Naive thymus-derived CD4-positive, alpha-beta T cell (primary cell): ENCODE measurements at regions not wholly inside any gene's neighbourhood (a gene's known extent, or its start where the extent isn't known, plus 50 kb on each side); places are given as distances from the start of the nearest gene placed in this dataset.

ENCODE experiments used
- ATAC-seq: fragments of 150-1000 bp; cut with Tn5 transposase; 2 replicates; pipeline ENCODE4 v1.10.0; 2021; ENCODE audit warnings: mild to moderate bottlenecking, moderate library complexity
- CTCF ChIA-PET: fragments of 350-600 bp; sonication (Branson Sonifier 250); formaldehyde crosslinking; loops from one replicate; lab custom pipeline; 2021; ENCODE audit warnings: antibody characterized with exemption; lab: Charles Lee
- POLR2A ChIA-PET: fragments of 350-600 bp; sonication (Branson Sonifier 250); formaldehyde crosslinking; loops from one replicate; lab custom pipeline; 2021; ENCODE audit warnings: antibody characterized with exemption, inconsistent platforms; lab: Charles Lee
- DNase-seq, 9 donors: peaks; one replicate each; pipeline versions ENCODE4 v3.0.0 to v3.0.0-alpha.2; 2020 to 2022; ENCODE audit warnings: mixed read lengths in 1 of 9
- H3K27ac ChIP-seq: one replicate; pipeline ENCODE4 v1.7.0; 2013; ENCODE audit warnings: mild to moderate bottlenecking, low read depth, low read length, moderate library complexity
- H3K27me3 ChIP-seq, 2 donors: one replicate each; pipeline ENCODE4 v1.7.0; 2013; ENCODE audit warnings: low read length in 2 of 2, mild to moderate bottlenecking in 2 of 2, moderate library complexity in 2 of 2; ENCODE audit not compliant: control insufficient read depth in 2 of 2, insufficient read depth in 2 of 2
- H3K36me3 ChIP-seq, 3 experiments: 1 replicate in 2 of 3; 2 replicates in 1 of 3; pipeline ENCODE4 v1.7.0; 2013; ENCODE audit warnings: low read length in 3 of 3, mild to moderate bottlenecking in 3 of 3, moderate library complexity in 1 of 3; ENCODE audit not compliant: insufficient read depth in 3 of 3, control insufficient read depth in 2 of 3
- H3K4me1 ChIP-seq, 2 donors: one replicate each; pipeline ENCODE4 v1.7.0; 2013; ENCODE audit warnings: low read length in 2 of 2, mild to moderate bottlenecking in 2 of 2, moderate library complexity in 1 of 2; ENCODE audit not compliant: control insufficient read depth in 2 of 2, insufficient read depth in 2 of 2
- H3K4me3 ChIP-seq: 2 replicates; pipeline ENCODE4 v1.7.0; 2013; ENCODE audit warnings: mild to moderate bottlenecking, low read length
- H3K9me3 ChIP-seq, 3 experiments: 1 replicate in 2 of 3; 2 replicates in 1 of 3; pipeline ENCODE4 v1.7.0; 2013; ENCODE audit warnings: low read length in 3 of 3; ENCODE audit not compliant: control insufficient read depth in 2 of 3
- H3K27ac Mint-ChIP-seq, 9 donors: one replicate each; pipeline ENCODE4 v1.8.0; 2020 to 2022; ENCODE audit warnings: mixed read lengths in 9 of 9, mild to moderate bottlenecking in 8 of 9, moderate library complexity in 5 of 9, inconsistent platforms in 2 of 9
- H3K27me3 Mint-ChIP-seq, 5 donors: one replicate each; pipeline ENCODE4 v1.8.0; 2021 to 2022; ENCODE audit warnings: mixed read lengths in 5 of 5, mild to moderate bottlenecking in 1 of 5
- H3K36me3 Mint-ChIP-seq, 5 donors: one replicate each; pipeline ENCODE4 v1.8.0; 2020 to 2022; ENCODE audit warnings: mixed read lengths in 5 of 5, mild to moderate bottlenecking in 3 of 5, inconsistent platforms in 1 of 5
- H3K4me1 Mint-ChIP-seq, 7 donors: one replicate each; pipeline ENCODE4 v1.8.0; 2020 to 2022; ENCODE audit warnings: mixed read lengths in 7 of 7, mild to moderate bottlenecking in 3 of 7, inconsistent platforms in 1 of 7
- H3K4me3 Mint-ChIP-seq, 10 donors: one replicate each; pipeline ENCODE4 v1.8.0; 2020 to 2022; ENCODE audit warnings: mild to moderate bottlenecking in 10 of 10, mixed read lengths in 10 of 10, moderate library complexity in 6 of 10, inconsistent platforms in 2 of 10
- H3K9me3 Mint-ChIP-seq, 11 donors: one replicate each; pipeline ENCODE4 v1.8.0; 2020 to 2022; ENCODE audit warnings: mixed read lengths in 11 of 11, mild to moderate bottlenecking in 4 of 11, inconsistent platforms in 1 of 11, moderate library complexity in 1 of 11
- intact Hi-C, 2 donors: fragments of 100-400 bp; cut with micrococcal nuclease; formaldehyde crosslinking; loops; one replicate each; pipeline ENCODE4 v1.15.1; 2023

DNA sequence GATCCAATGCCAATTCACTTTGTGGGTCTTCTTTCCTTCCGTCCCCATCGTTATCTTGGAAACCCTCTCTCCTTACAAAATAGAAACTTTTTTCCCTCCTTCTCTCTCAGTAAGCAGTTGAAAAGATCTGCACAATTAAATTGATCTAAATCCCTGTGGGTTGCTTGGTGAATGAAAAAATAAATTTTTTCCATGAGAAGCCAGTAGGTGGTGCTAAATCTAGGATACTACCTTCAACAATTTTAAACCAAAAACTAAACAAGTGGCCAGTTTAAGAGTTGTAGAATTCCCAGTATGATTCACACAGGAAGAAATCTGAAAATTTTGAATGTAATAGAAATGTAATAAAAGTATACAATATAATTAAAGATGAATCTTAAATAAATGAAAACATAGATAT lies 990.3 kb upstream of the ZNF722 start:
- Histone ChIP-seq H3K4me1 (no peaks in the 10 kb centered on the region), H3K27ac (no peak overlapping the region), H3K27me3 (no peaks in the 10 kb centered on the region), H3K36me3 (no peaks in the 10 kb centered on the region), H3K9me3 (no peaks in the 10 kb centered on the region), H3K4me3 (no peak overlapping the region)
- H3K4me3 Mint-ChIP-seq: no peak overlapping the region
- DNase-seq (no peak), ATAC-seq (no peak)
- no peak overlapping the region for H3K27ac Mint-ChIP-seq
- ChIA-PET POLR2A (no interaction called here), CTCF (interaction anchor here (0.6 kb wide), 1 partner anchor 36 kb away, joined by 3 read pairs; no protein-coding TSS in a partner anchor)
- H3K36me3 Mint-ChIP-seq: peaks cover 0 to 5% (median 0%) of the 10 kb centered on the region in 5 donors
- intact Hi-C loops: loop anchor here (2.0 to 10.0 kb wide), 2 partner anchors 1610 to 1616 kb away; no protein-coding TSS in a partner anchor
- H3K27me3 Mint-ChIP-seq: no peaks in the 10 kb centered on the region
- no peaks in the 10 kb centered on the region for H3K4me1 Mint-ChIP-seq
- H3K9me3 Mint-ChIP-seq: peaks cover 5 to 24% (median 9%) of the 10 kb centered on the region in 11 donors

DNA sequence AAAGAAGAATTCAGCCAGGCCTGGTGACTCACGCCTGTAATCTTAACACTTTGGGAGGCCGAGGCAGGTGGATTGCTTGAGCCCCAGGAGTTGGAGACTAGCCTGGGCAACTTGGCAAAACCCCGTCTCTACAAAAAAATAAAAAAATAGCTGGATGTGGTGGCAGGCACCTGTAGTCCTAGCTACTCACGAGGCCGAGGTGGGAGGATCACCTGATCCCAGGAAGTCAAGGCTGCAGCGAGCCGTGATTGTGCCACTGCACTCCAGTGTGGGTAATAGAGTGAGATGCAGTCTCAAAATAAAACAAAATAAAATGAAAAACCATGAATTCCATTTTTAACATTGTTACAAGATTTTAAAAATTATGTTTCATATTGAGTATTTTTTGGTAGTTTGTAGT lies 988.9 kb upstream of the ZNF722 start:
- H3K9me3 ChIP-seq: peaks cover 0 to 7% (median 0%) of the 10 kb centered on the region in 3 experiments
- no peak for DNase-seq

DNA sequence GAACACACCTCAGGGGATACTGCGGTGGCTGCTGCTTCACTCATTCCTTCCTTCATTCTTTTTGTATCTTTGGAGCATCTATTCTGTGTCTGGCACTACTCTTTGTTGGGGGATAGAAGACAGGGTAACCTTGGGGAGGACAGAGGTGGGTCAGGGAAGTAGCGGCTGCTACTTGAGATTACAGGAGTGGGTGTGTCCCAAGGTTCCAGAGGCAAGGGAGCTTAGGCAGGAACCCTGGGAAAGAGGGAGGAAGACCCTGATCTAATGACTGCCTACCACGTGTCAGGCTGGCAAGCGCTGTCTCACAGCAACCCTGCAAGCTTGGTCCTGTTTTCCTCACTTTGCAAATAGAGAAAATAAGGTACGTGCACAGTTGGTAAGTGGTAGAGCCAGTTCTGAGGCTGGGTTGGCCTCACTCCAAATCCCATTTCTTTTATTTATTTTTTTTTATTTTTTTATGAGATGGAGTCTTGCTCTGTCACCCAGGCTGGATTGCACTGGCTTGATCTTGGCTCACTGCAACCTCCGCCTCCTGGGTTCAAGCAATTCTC lies 985.9 kb upstream of the ZNF722 start:
- H3K9me3 Mint-ChIP-seq: peaks cover 5 to 41% (median 19%) of the 10 kb centered on the region in 11 donors
- peaks cover 0 to 7% (median 0%) of the 10 kb centered on the region in 5 donors for H3K36me3 Mint-ChIP-seq
- ChIA-PET CTCF (no interaction called here), POLR2A (no interaction called here)
- Histone ChIP-seq H3K27me3 (no peaks in the 10 kb centered on the region), H3K4me3 (no peak overlapping the region), H3K27ac (no peak overlapping the region), H3K9me3 (peaks cover 0 to 7% (median 0%) of the 10 kb centered on the region in 3 experiments), H3K36me3 (no peaks in the 10 kb centered on the region), H3K4me1 (no peaks in the 10 kb centered on the region)
- H3K4me3 Mint-ChIP-seq: no peak overlapping the region
- ATAC-seq: no peak
- H3K27ac Mint-ChIP-seq: no peak overlapping the region
- intact Hi-C loops: no loop called here
- H3K4me1 Mint-ChIP-seq: no peaks in the 10 kb centered on the region
- no peak for DNase-seq
- no peaks in the 10 kb centered on the region for H3K27me3 Mint-ChIP-seq

More for the DNA sequence above, 988.9 kb upstream of the ZNF722 start:
- no peaks in the 10 kb centered on the region for H3K36me3 ChIP-seq
- CTCF ChIA-PET: no interaction called here
- no peaks in the 10 kb centered on the region for H3K4me1 ChIP-seq
- H3K4me1 Mint-ChIP-seq: no peaks in the 10 kb centered on the region
- H3K9me3 Mint-ChIP-seq: peaks cover 5 to 29% (median 13%) of the 10 kb centered on the region in 11 donors
- H3K27me3 ChIP-seq: no peaks in the 10 kb centered on the region
- intact Hi-C loops: loop anchor here (2.0 to 10.0 kb wide), 2 partner anchors 1609 to 1615 kb away; no protein-coding TSS in a partner anchor
- POLR2A ChIA-PET: no interaction called here
- H3K4me3 Mint-ChIP-seq: no peak overlapping the region
- H3K27ac ChIP-seq: no peak overlapping the region
- H3K4me3 ChIP-seq: no peak overlapping the region
- ATAC-seq: no peak
- peaks cover 0 to 5% (median 0%) of the 10 kb centered on the region in 5 donors for H3K36me3 Mint-ChIP-seq
- H3K27ac Mint-ChIP-seq: no peak overlapping the region
- no peaks in the 10 kb centered on the region for H3K27me3 Mint-ChIP-seq

- DNase-seq: no peak
Measured at GRCh38 chr7:63014792-63015191, 983.9 kb upstream of the ZNF722 start.

GRCh38 chr7:63023182-63023787 lies 975.4 kb upstream of the ZNF722 start:
- Mint-ChIP-seq H3K27me3 (no peaks in the 10 kb centered on the region), H3K36me3 (peaks cover 0 to 9% (median 0%) of the 10 kb centered on the region in 5 donors), H3K4me3 (no peak overlapping the region), H3K27ac (no peak overlapping the region), H3K9me3 (peaks cover 6 to 49% (median 16%) of the 10 kb centered on the region in 11 donors), H3K4me1 (no peaks in the 10 kb centered on the region)
- DNase-seq (no peak), ATAC-seq (no peak)
- H3K4me3 ChIP-seq: no peak overlapping the region
- CTCF ChIA-PET: no interaction called here
- H3K9me3 ChIP-seq: peaks cover 0 to under 1% (median 0%) of the 10 kb centered on the region in 3 experiments
- intact Hi-C loops: no loop called here
- no peak overlapping the region for H3K27ac ChIP-seq
- no peaks in the 10 kb centered on the region for H3K4me1 ChIP-seq
- H3K27me3 ChIP-seq: no peaks in the 10 kb centered on the region
- H3K36me3 ChIP-seq: no peaks in the 10 kb centered on the region
- POLR2A ChIA-PET: no interaction called here

More at GRCh38 chr7:63014792-63015191, 983.9 kb upstream of the ZNF722 start:
- Histone ChIP-seq H3K36me3 (no peaks in the 10 kb centered on the region), H3K27me3 (no peaks in the 10 kb centered on the region), H3K4me3 (no peak overlapping the region), H3K9me3 (peaks cover 0 to 7% (median 0%) of the 10 kb centered on the region in 3 experiments), H3K27ac (no peak overlapping the region), H3K4me1 (no peaks in the 10 kb centered on the region)
- ATAC-seq: no peak
- no peaks in the 10 kb centered on the region for H3K4me1 Mint-ChIP-seq
- peaks cover 0 to 7% (median 0%) of the 10 kb centered on the region in 5 donors for H3K36me3 Mint-ChIP-seq
- peaks cover 5 to 42% (median 23%) of the 10 kb centered on the region in 11 donors for H3K9me3 Mint-ChIP-seq
- H3K27me3 Mint-ChIP-seq: no peaks in the 10 kb centered on the region
- H3K27ac Mint-ChIP-seq: no peak overlapping the region
- POLR2A ChIA-PET: no interaction called here
- CTCF ChIA-PET: no interaction called here
- intact Hi-C loops: no loop called here
- no peak overlapping the region for H3K4me3 Mint-ChIP-seq

DNA sequence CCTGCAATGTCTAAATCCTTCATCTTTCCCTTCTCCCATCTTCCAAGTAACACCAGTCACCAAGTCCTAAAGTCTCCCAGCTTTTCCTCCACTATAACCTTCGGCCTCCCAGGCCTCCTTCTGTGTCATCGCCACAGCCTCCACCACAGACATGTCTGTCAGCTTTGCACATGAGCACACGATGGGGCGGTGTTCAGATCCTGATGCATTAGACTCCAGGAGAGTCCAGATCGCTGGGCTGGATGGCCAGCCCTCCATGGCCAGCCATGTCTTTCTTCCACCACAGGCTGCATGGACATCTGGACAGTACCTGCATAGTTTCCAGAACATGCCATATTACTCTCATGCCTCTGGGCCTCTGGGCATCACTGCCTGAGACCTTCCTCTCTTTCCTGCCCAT lies 974.2 kb upstream of the ZNF722 start:
- H3K4me1 Mint-ChIP-seq: no peaks in the 10 kb centered on the region
- Histone ChIP-seq H3K4me1 (no peaks in the 10 kb centered on the region), H3K9me3 (peaks cover 0 to 9% (median 0%) of the 10 kb centered on the region in 3 experiments), H3K27ac (no peak overlapping the region), H3K4me3 (no peak overlapping the region), H3K27me3 (no peaks in the 10 kb centered on the region), H3K36me3 (no peaks in the 10 kb centered on the region)
- CTCF ChIA-PET: no interaction called here
- ATAC-seq: no peak
- H3K9me3 Mint-ChIP-seq: peaks cover 4 to 52% (median 23%) of the 10 kb centered on the region in 11 donors
- intact Hi-C loops: no loop called here
- no peaks in the 10 kb centered on the region for H3K27me3 Mint-ChIP-seq
- POLR2A ChIA-PET: no interaction called here
- no peak overlapping the region for H3K27ac Mint-ChIP-seq
- H3K4me3 Mint-ChIP-seq: no peak overlapping the region
- peaks cover 0 to 9% (median 0%) of the 10 kb centered on the region in 5 donors for H3K36me3 Mint-ChIP-seq
- DNase-seq: no peak
